IMR-90 (cell line): ENCODE measurements at regions not wholly inside any gene's neighbourhood (a gene's known extent, or its start where the extent isn't known, plus 50 kb on each side); places are given as distances from the start of the nearest gene placed in this dataset.
A peak's percentile ranks its signal among the peaks of the same experiment; 100 is the strongest.

ENCODE experiments used
- ATAC-seq: fragments of 200-7000 bp; cut with Tn5 transposase; 2 replicates; pipeline ENCODE4 v1.9.1; 2020; ENCODE audit warnings: low read depth, mild to moderate bottlenecking, moderate library complexity
- BruUV-seq: library from RNA; stranded (reverse); fragments of 400-500 nt; replicated peaks from 2 replicates; lab custom pipeline; 2021; lab: Mats Ljungman, UMichigan
- CTCF ChIA-PET: fragments of 300-600 bp; formaldehyde crosslinking; extraction: SDS; loops from one replicate; lab custom pipeline; 2021; ENCODE audit warnings: antibody characterized with exemption; lab: Yijun Ruan, JAX
- POLR2A ChIA-PET: fragments of 300-600 bp; sonication (Branson Sonifier 250); formaldehyde crosslinking; loops from one replicate; lab custom pipeline; 2022; ENCODE audit warnings: antibody characterized with exemption; ENCODE audit not compliant: unreplicated experiment; lab: Charles Lee
- DNase-seq: peaks from one replicate; pipeline ENCODE4 v3.0.0; 2013
- H2AFZ ChIP-seq: replicated peaks from 2 replicates; pipeline ENCODE3; 2013; ENCODE audit warnings: low read length, mild to moderate bottlenecking; ENCODE audit not compliant: poor library complexity
- H2AK5ac ChIP-seq: 2 replicates; pipeline ENCODE4 v1.6.1; 2013; ENCODE audit warnings: low read depth, low read length, inconsistent platforms
- H2AK9ac ChIP-seq: replicated peaks from 2 replicates; pipeline ENCODE3; 2013; ENCODE audit warnings: mild to moderate bottlenecking, low read depth, low read length, moderate library complexity; ENCODE audit not compliant: poor library complexity
- H2BK120ac ChIP-seq: 2 replicates; pipeline ENCODE4 v1.6.1; 2013; ENCODE audit warnings: low read depth, low read length, inconsistent platforms
- H2BK15ac ChIP-seq: 3 replicates; pipeline ENCODE4 v1.6.1; 2013; ENCODE audit warnings: low read depth, low read length, inconsistent platforms
- H2BK20ac ChIP-seq: 2 replicates; pipeline ENCODE4 v1.6.1; 2013; ENCODE audit warnings: low read depth, mild to moderate bottlenecking, inconsistent platforms, low read length, moderate library complexity
- H2BK5ac ChIP-seq: 2 replicates; pipeline ENCODE4 v1.6.1; 2013; ENCODE audit warnings: mild to moderate bottlenecking, low read depth, low read length, inconsistent platforms; ENCODE audit not compliant: poor library complexity, severe bottlenecking
- H3K14ac ChIP-seq: replicated peaks from 2 replicates; pipeline ENCODE4 v1.6.1; 2013; ENCODE audit warnings: low read depth, low read length, inconsistent platforms
- H3K18ac ChIP-seq: 2 replicates; pipeline ENCODE4 v1.6.1; 2013; ENCODE audit warnings: low read depth, low read length, control low read depth
- H3K23ac ChIP-seq: 2 replicates; pipeline ENCODE4 v1.6.1; 2013; ENCODE audit warnings: low read depth, low read length, inconsistent platforms
- H3K27ac ChIP-seq: 2 replicates; pipeline ENCODE4 v1.5.1; 2013; ENCODE audit warnings: mild to moderate bottlenecking, control low read depth, low read length; ENCODE audit not compliant: insufficient read depth
- H3K27me3 ChIP-seq: 2 replicates; pipeline ENCODE4 v1.6.1; 2013; ENCODE audit warnings: low read length; ENCODE audit not compliant: control insufficient read depth, insufficient read depth
- H3K36me3 ChIP-seq: 2 replicates; pipeline ENCODE4 v1.6.1; 2013; ENCODE audit warnings: low read length, mixed read lengths; ENCODE audit not compliant: control insufficient read depth, insufficient read depth
- H3K4ac ChIP-seq: 2 replicates; pipeline ENCODE4 v1.6.1; 2013; ENCODE audit warnings: low read depth, low read length, inconsistent platforms
- H3K4me1 ChIP-seq: 2 replicates; pipeline ENCODE4 v1.6.1; 2013; ENCODE audit warnings: low read length, mixed read lengths; ENCODE audit not compliant: control insufficient read depth, insufficient read depth
- H3K4me2 ChIP-seq: 2 replicates; pipeline ENCODE4 v1.6.1; 2013; ENCODE audit warnings: low read depth, mild to moderate bottlenecking, control low read depth, low read length, moderate library complexity
- H3K4me3 ChIP-seq: 2 replicates; pipeline ENCODE4 v1.5.1; 2013; ENCODE audit warnings: low read depth, mild to moderate bottlenecking, control low read depth, low read length, moderate library complexity; ENCODE audit not compliant: insufficient read depth
- H3K56ac ChIP-seq: 2 replicates; pipeline ENCODE4 v1.6.1; 2013; ENCODE audit warnings: low read length, inconsistent platforms; ENCODE audit not compliant: insufficient read depth; ENCODE audit errors: extremely low read depth
- H3K79me1 ChIP-seq, 2 experiments: 2 replicates each; pipeline ENCODE4 v1.6.1; 2013; ENCODE audit warnings: low read length in 2 of 2, inconsistent platforms in 1 of 2, low read depth in 1 of 2
- H3K9ac ChIP-seq: 2 replicates; pipeline ENCODE4 v1.6.1; 2013; ENCODE audit warnings: low read depth, low read length, control low read depth
- H3K9me1 ChIP-seq: 2 replicates; pipeline ENCODE4 v1.6.1; 2013; ENCODE audit warnings: low read length, inconsistent platforms; ENCODE audit not compliant: insufficient read depth
- H3K9me3 ChIP-seq: 2 replicates; pipeline ENCODE4 v1.6.1; 2013; ENCODE audit warnings: low read length; ENCODE audit not compliant: control insufficient read depth, insufficient read depth
- H4K20me1 ChIP-seq: 2 replicates; pipeline ENCODE4 v1.6.1; 2013; ENCODE audit warnings: low read length, inconsistent platforms; ENCODE audit not compliant: insufficient read depth
- H4K5ac ChIP-seq: 2 replicates; pipeline ENCODE4 v1.6.1; 2013; ENCODE audit warnings: mild to moderate bottlenecking, low read depth, low read length, control low read depth
- H4K8ac ChIP-seq, 2 experiments: 2 replicates each; pipeline ENCODE4 v1.6.1; 2013; ENCODE audit warnings: low read depth in 2 of 2, low read length in 2 of 2, control low read depth in 1 of 2, inconsistent platforms in 1 of 2
- H4K91ac ChIP-seq: 2 replicates; pipeline ENCODE4 v1.6.1; 2013; ENCODE audit warnings: low read depth, low read length, inconsistent platforms; ENCODE audit not compliant: insufficient read depth
- CEBPB ChIP-seq: IDR thresholded peaks from 2 replicates; pipeline ENCODE4 v1.6.1; 2012; ENCODE audit warnings: low read depth, low read length, improper control_type of control experiment
- CHD1 ChIP-seq: IDR thresholded peaks from 2 replicates; pipeline ENCODE4 v1.6.1; 2012; ENCODE audit warnings: low read depth, low read length, improper control_type of control experiment
- FOS ChIP-seq: fragments of 150-350 bp; IDR thresholded peaks from 2 replicates; pipeline ENCODE4 v1.6.1; 2016; ENCODE audit warnings: low read depth, low read length
- MAFK ChIP-seq: IDR thresholded peaks from 2 replicates; pipeline ENCODE4 v1.6.1; 2012; ENCODE audit warnings: low read depth, low read length, improper control_type of control experiment
- MAZ ChIP-seq: IDR thresholded peaks from 2 replicates; pipeline ENCODE4 v1.6.1; 2012; ENCODE audit warnings: low read depth, mild to moderate bottlenecking, low read length, improper control_type of control experiment, moderate library complexity, borderline replicate concordance
- MXI1 ChIP-seq: IDR thresholded peaks from 2 replicates; pipeline ENCODE4 v1.6.1; 2012; ENCODE audit warnings: low read depth, mild to moderate bottlenecking, low read length, moderate library complexity, borderline replicate concordance
- NFE2L2 ChIP-seq: fragments of 150-350 bp; IDR thresholded peaks from 2 replicates; pipeline ENCODE4 v1.6.1; 2016; ENCODE audit warnings: low read depth, mild to moderate bottlenecking, low read length
- POLR2A ChIP-seq: IDR thresholded peaks from 2 replicates; pipeline ENCODE4 v1.6.1; 2012; ENCODE audit warnings: mild to moderate bottlenecking, low read depth, low read length
- RAD21 ChIP-seq: IDR thresholded peaks from 2 replicates; pipeline ENCODE4 v1.6.1; 2012; ENCODE audit warnings: low read length, improper control_type of control experiment
- RFX5 ChIP-seq: IDR thresholded peaks from 2 replicates; pipeline ENCODE4 v1.8.0; 2012; ENCODE audit warnings: low read depth, mild to moderate bottlenecking, low read length, moderate library complexity
- SMC3 ChIP-seq: fragments of 150-350 bp; IDR thresholded peaks from 2 replicates; pipeline ENCODE4 v1.6.1; 2016; ENCODE audit warnings: low read depth, mild to moderate bottlenecking, antibody characterized with exemption, low read length, moderate library complexity
- dilution Hi-C: fragments of 300-500 bp; cut with HindIII; formaldehyde crosslinking; loops from one replicate; pipeline ENCODE4 v1.14.3; 2018; ENCODE audit warnings: low sequenced_read_pairs; ENCODE audit not compliant: unreplicated experiment
- in situ Hi-C: fragments of 300-500 bp; cut with MboI; formaldehyde crosslinking; loops from 3 replicates; pipeline ENCODE4 v1.14.3; 2019; ENCODE audit warnings: low sequenced_read_pairs, inconsistent platforms, mixed read lengths
- intact Hi-C: fragments of 100-400 bp; cut with micrococcal nuclease; formaldehyde crosslinking; loops from 2 replicates; pipeline ENCODE4 v1.10.0; 2022
- TF ChIP-seq, protein P1 (sequence below): fragments of 150-350 bp; IDR thresholded peaks from 2 replicates; pipeline ENCODE4 v1.6.1; 2016; ENCODE audit warnings: low read depth, mild to moderate bottlenecking, low read length, moderate library complexity, borderline replicate concordance
- TF ChIP-seq, protein P2 (sequence below): conservative IDR thresholded peaks from 2 replicates; pipeline ENCODE4 v1.5.1; 2012; ENCODE audit warnings: mild to moderate bottlenecking, low read depth, low read length, improper control_type of control experiment
- TF ChIP-seq, protein P3 (sequence below): fragments of 150-350 bp; IDR thresholded peaks from 2 replicates; pipeline ENCODE4 v1.6.1; 2017; ENCODE audit warnings: mild to moderate bottlenecking, antibody characterized with exemption, low read length, low read depth

DNA sequence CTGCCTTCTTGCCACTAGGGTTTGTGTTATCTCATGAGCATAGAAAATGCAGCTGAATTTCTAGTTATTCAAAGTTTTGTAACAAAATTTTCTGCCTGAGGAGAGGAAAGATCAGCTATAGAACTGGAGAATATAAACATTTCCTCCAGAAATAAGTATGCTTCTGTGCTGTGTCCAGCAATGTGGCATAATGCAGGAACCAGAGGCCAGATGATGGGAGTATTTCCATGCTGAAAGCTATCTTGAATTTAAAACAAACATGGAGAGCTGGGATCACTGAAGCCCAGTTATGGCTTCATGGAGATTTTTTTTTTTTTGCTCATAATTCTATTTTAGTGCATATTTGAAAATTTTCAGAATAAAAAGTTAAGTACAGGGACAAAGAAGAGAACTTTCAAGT, 608.2 kb downstream of the SOX6 start:
- peak overlapping the region; percentile 84; the same call in 1 of the 2 replicates for H3K4ac ChIP-seq
- POLR2A ChIA-PET: interaction anchor here (0.8 to 1.7 kb wide), 2 partner anchors 28 to 140 kb away, joined by 3 to 7 read pairs; no protein-coding TSS in a partner anchor

More for the DNA sequence above, 608.2 kb downstream of the SOX6 start:
- dilution Hi-C loops (no loop called here), intact Hi-C loops (no loop called here), in situ Hi-C loops (no loop called here)
- Histone ChIP-seq H3K14ac (peak overlapping the region; percentile 77), H3K56ac (peak overlapping the region; percentile 85; the same call in 1 of the 2 replicates), H3K9ac (peak overlapping the region; percentile 23; the same call in 1 of the 2 replicates), H3K27ac (peak overlapping the region; percentile 85), H3K23ac (peak overlapping the region; percentile 81), H2BK120ac (peak overlapping the region; percentile 95), H3K4me3 (no peak overlapping the region), H2AFZ (no peak overlapping the region), H4K5ac (peak overlapping the region; percentile 87; the same call in 1 of the 2 replicates), H3K4me1 (peaks cover 16% of the 10 kb centered on the region), H2AK5ac (no peak overlapping the region; the same call in 1 of the 2 replicates), H4K8ac (peak overlapping the region; percentile 21 to 80; a peak in 3 of 4 replicates), H2BK20ac (peak overlapping the region; percentile 87), H3K4me2 (peak overlapping the region; percentile 71; the same call in 1 of the 2 replicates), H3K18ac (peak overlapping the region; percentile 98), H2BK15ac (peak overlapping the region; percentile 52; the same call in 2 of the 3 replicates), H4K20me1 (no peaks in the 10 kb centered on the region), H3K36me3 (no peaks in the 10 kb centered on the region), H4K91ac (peak overlapping the region; percentile 80), H3K27me3 (no peaks in the 10 kb centered on the region), H3K9me1 (peaks cover 17% of the 10 kb centered on the region), H2AK9ac (no peak overlapping the region), H2BK5ac (peak overlapping the region; percentile 94), H3K79me1 (no peaks in the 10 kb centered on the region), H3K9me3 (no peaks in the 10 kb centered on the region)
- TF ChIP-seq, protein P1, sequence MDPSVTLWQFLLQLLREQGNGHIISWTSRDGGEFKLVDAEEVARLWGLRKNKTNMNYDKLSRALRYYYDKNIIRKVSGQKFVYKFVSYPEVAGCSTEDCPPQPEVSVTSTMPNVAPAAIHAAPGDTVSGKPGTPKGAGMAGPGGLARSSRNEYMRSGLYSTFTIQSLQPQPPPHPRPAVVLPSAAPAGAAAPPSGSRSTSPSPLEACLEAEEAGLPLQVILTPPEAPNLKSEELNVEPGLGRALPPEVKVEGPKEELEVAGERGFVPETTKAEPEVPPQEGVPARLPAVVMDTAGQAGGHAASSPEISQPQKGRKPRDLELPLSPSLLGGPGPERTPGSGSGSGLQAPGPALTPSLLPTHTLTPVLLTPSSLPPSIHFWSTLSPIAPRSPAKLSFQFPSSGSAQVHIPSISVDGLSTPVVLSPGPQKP: no peak
- TF ChIP-seq NFE2L2 (no peak), RAD21 (no peak), FOS (no peak), SMC3 (no peak), MXI1 (no peak), MAZ (no peak), CHD1 (no peak), CEBPB (no peak), RFX5 (no peak), POLR2A (no peak), MAFK (no peak)
- TF ChIP-seq, protein P2, sequence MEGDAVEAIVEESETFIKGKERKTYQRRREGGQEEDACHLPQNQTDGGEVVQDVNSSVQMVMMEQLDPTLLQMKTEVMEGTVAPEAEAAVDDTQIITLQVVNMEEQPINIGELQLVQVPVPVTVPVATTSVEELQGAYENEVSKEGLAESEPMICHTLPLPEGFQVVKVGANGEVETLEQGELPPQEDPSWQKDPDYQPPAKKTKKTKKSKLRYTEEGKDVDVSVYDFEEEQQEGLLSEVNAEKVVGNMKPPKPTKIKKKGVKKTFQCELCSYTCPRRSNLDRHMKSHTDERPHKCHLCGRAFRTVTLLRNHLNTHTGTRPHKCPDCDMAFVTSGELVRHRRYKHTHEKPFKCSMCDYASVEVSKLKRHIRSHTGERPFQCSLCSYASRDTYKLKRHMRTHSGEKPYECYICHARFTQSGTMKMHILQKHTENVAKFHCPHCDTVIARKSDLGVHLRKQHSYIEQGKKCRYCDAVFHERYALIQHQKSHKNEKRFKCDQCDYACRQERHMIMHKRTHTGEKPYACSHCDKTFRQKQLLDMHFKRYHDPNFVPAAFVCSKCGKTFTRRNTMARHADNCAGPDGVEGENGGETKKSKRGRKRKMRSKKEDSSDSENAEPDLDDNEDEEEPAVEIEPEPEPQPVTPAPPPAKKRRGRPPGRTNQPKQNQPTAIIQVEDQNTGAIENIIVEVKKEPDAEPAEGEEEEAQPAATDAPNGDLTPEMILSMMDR: no peak
- TF ChIP-seq, protein P3, sequence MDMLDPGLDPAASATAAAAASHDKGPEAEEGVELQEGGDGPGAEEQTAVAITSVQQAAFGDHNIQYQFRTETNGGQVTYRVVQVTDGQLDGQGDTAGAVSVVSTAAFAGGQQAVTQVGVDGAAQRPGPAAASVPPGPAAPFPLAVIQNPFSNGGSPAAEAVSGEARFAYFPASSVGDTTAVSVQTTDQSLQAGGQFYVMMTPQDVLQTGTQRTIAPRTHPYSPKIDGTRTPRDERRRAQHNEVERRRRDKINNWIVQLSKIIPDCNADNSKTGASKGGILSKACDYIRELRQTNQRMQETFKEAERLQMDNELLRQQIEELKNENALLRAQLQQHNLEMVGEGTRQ: no peak
- no TSS peak for BruUV-seq
- DNase-seq: peak; percentile 43
- ATAC-seq: peak; percentile 55
- CTCF ChIA-PET: interaction anchor here (0.6 to 1.7 kb wide), 4 partner anchors 11 to 600 kb away, joined by 3 to 4 read pairs (median 4); no protein-coding TSS in a partner anchor
